Testis (tissue), 2 donors: ENCODE measurements at regions not wholly inside any gene's neighbourhood (a gene's known extent, or its start where the extent isn't known, plus 50 kb on each side); places are given as distances from the start of the nearest gene placed in this dataset.

Source experiments
- CTCF ChIP-seq, 3 experiments: fragments of 450-650 bp in 2 of 3; fragments of 200-600 bp in 1 of 3; sonication (generic) in 1 of 3; IDR thresholded peaks; one replicate each; pipeline ENCODE4 v1.5.1; 2016 to 2019; ENCODE audit warnings: antibody characterized with exemption in 3 of 3, mild to moderate bottlenecking in 2 of 3, moderate library complexity in 1 of 3
- POLR2A ChIP-seq: fragments of 450-650 bp; IDR thresholded peaks from one replicate; pipeline ENCODE4 v1.6.1; 2017; ENCODE audit warnings: antibody characterized with exemption, mild to moderate bottlenecking, moderate library complexity

- TF ChIP-seq CTCF (IDR thresholded peaks at IDR 0.05), result no peak
- TF ChIP-seq POLR2A, result no peak
These were observed 120.0 kb upstream of the RRP15 start for GRCh38 chr1:218164930-218165700.
